HepG2 (cell line): ENCODE measurements at regions not wholly inside any gene's neighbourhood (a gene's known extent, or its start where the extent isn't known, plus 50 kb on each side); places are given as distances from the start of the nearest gene placed in this dataset.
A peak's percentile ranks its signal among the peaks of the same experiment; 100 is the strongest.

ENCODE experiments used
- ATAC-seq: fragments of 200-7000 bp; cut with Tn5 transposase; 3 replicates; pipeline ENCODE4 v1.9.1; 2020; ENCODE audit warnings: mild to moderate bottlenecking, moderate library complexity
- BruUV-seq: library from RNA; stranded (reverse); fragments of 400-500 nt; replicated peaks from 2 replicates; lab custom pipeline; 2021; lab: Mats Ljungman, UMichigan
- CTCF ChIA-PET: fragments of 300-600 bp; formaldehyde crosslinking; extraction: SDS; loops from one replicate; lab custom pipeline; 2021; ENCODE audit warnings: low total read pairs, inconsistent platforms, low intra/inter-chr PET ratio; lab: Yijun Ruan, JAX
- POLR2A ChIA-PET: fragments of 350-600 bp; sonication (Branson Sonifier 250); formaldehyde crosslinking; loops from one replicate; lab custom pipeline; 2020; ENCODE audit warnings: antibody characterized with exemption, inconsistent platforms; lab: Yijun Ruan, JAX
- DNase-seq: peaks from one replicate; pipeline ENCODE4 v3.0.0-alpha.2; 2015; ENCODE audit warnings: low spot score
- FAIRE-seq: peaks from 3 replicates; lab custom pipeline; 2011; peaks lifted over from hg19 to GRCh38; lab: Jason Lieb, UNC
- H2AFZ ChIP-seq: one replicate; pipeline ENCODE4 v1.6.1; 2011; ENCODE audit warnings: low read length, inconsistent platforms
- H3K27ac ChIP-seq: fragments of 300-600 bp; 3 replicates; pipeline ENCODE4 v1.8.0; 2011; ENCODE audit warnings: mixed run types, mild to moderate bottlenecking, mixed read lengths, low read length, inconsistent platforms; ENCODE audit not compliant: insufficient read depth; ENCODE audit errors: extremely low read length
- H3K27me3 ChIP-seq, 2 experiments: fragments of 200-600 bp in 1 of 2; 2 replicates in 1 of 2; 3 replicates in 1 of 2; pipeline versions ENCODE4 v1.6.0 to v1.8.0; 2011; ENCODE audit warnings: low read length in 2 of 2, mild to moderate bottlenecking in 2 of 2, moderate library complexity in 2 of 2, inconsistent platforms in 1 of 2; ENCODE audit not compliant: insufficient read depth in 2 of 2, control insufficient read depth in 1 of 2
- H3K36me3 ChIP-seq, 2 experiments: fragments of 200-600 bp in 1 of 2; replicated peaks in 1 of 2; 2 replicates in 1 of 2; 3 replicates in 1 of 2; pipeline versions ENCODE4 v1.5.1 to v1.8.0; 2011; ENCODE audit warnings: low read length in 2 of 2, inconsistent platforms in 1 of 2; ENCODE audit not compliant: insufficient read depth in 2 of 2, control insufficient read depth in 1 of 2
- H3K4me1 ChIP-seq: 2 replicates; pipeline ENCODE4 v1.5.1; 2012; ENCODE audit warnings: low read length, inconsistent platforms; ENCODE audit not compliant: insufficient read depth
- H3K4me2 ChIP-seq: 2 replicates; pipeline ENCODE4 v1.6.0; 2011; ENCODE audit warnings: low read depth, low read length, inconsistent platforms
- H3K4me3 ChIP-seq, 3 experiments: fragments of 200-600 bp in 1 of 3; sonication (generic), shearing (Covaris generic) in 1 of 3; replicated peaks in 1 of 3; 2 replicates each; pipeline ENCODE4 v1.5.1; 2011 to 2016; ENCODE audit warnings: low read length in 3 of 3, inconsistent platforms in 2 of 3, low read depth in 2 of 3, mild to moderate bottlenecking in 2 of 3, control low read depth in 1 of 3, mixed read lengths in 1 of 3; ENCODE audit not compliant: insufficient read depth in 1 of 3
- H3K79me2 ChIP-seq: one replicate; pipeline ENCODE4 v1.6.1; 2011; ENCODE audit warnings: low read length, inconsistent platforms; ENCODE audit not compliant: insufficient read depth
- H3K9ac ChIP-seq: 2 replicates; pipeline ENCODE4 v1.6.0; 2011; ENCODE audit warnings: mild to moderate bottlenecking, low read depth, low read length, inconsistent platforms; ENCODE audit not compliant: insufficient read depth
- H3K9me3 ChIP-seq: 2 replicates; pipeline ENCODE4 v1.5.1; 2012; ENCODE audit warnings: mild to moderate bottlenecking, low read length
- H4K20me1 ChIP-seq: 2 replicates; pipeline ENCODE4 v1.6.0; 2011; ENCODE audit warnings: inconsistent platforms, mild to moderate bottlenecking, low read length, moderate library complexity; ENCODE audit not compliant: insufficient read depth
- ARID2 ChIP-seq: sonication (generic); formaldehyde crosslinking; IDR thresholded peaks from 2 replicates; pipeline ENCODE4 v1.8.1; 2022; ENCODE audit warnings: mild to moderate bottlenecking, missing genetic modification reagents, borderline replicate concordance
- ATF7 ChIP-seq, 2 experiments: fragments of 450-650 bp in 1 of 2; sonication (generic) in 1 of 2; formaldehyde crosslinking in 1 of 2; IDR thresholded peaks; 2 replicates each; pipeline versions ENCODE4 v1.4.0 to v1.6.1; 2016 to 2020; ENCODE audit warnings: antibody characterized with exemption in 1 of 2, mild to moderate bottlenecking in 1 of 2, missing genetic modification reagents in 1 of 2
- FOXP1 ChIP-seq, 2 experiments: fragments of 450-650 bp in 1 of 2; IDR thresholded peaks; 2 replicates each; pipeline ENCODE4 v1.6.1; 2017 to 2018; ENCODE audit warnings: antibody characterized with exemption in 1 of 2
- HNF4A ChIP-seq: sonication (generic); formaldehyde crosslinking; IDR thresholded peaks from 2 replicates; pipeline ENCODE4 v1.4.0; 2020; ENCODE audit warnings: missing genetic modification reagents
- JARID2 ChIP-seq: sonication (generic); formaldehyde crosslinking; IDR thresholded peaks from 2 replicates; pipeline ENCODE4 v1.8.1; 2023; ENCODE audit warnings: missing genetic modification reagents, inconsistent platforms; ENCODE audit not compliant: insufficient replicate concordance
- SALL1 ChIP-seq: sonication (generic); formaldehyde crosslinking; IDR thresholded peaks from 2 replicates; pipeline ENCODE4 v1.8.0; 2022; ENCODE audit warnings: mild to moderate bottlenecking, missing genetic modification reagents
- SRSF9 ChIP-seq: fragments of 200-400 bp; formaldehyde crosslinking; IDR thresholded peaks from 2 replicates; pipeline ENCODE4 v1.6.1; 2018; ENCODE audit warnings: borderline replicate concordance, mild to moderate bottlenecking, low read depth, low read length; ENCODE audit not compliant: insufficient read depth, poor library complexity, severe bottlenecking
- WGBS: methylation state at CpG from one replicate; pipeline ENCODE4 v1.1.6; 2017; ENCODE audit warnings: low lambda C conversion rate; 5-methylcytosine and 5-hydroxymethylcytosine counted together
- in situ Hi-C: cut with HindIII; loops from 2 replicates; pipeline ENCODE4 v1.10.0; 2017; ENCODE audit warnings: low pct_unique_long_range_greater_than_20kb; ENCODE audit not compliant: extremely low pct_ligation_motif_present
- intact Hi-C: fragments of 100-400 bp; cut with micrococcal nuclease; formaldehyde crosslinking; loops from one replicate; pipeline ENCODE4 v1.10.0; 2022; ENCODE audit not compliant: unreplicated experiment
- TF ChIP-seq, protein P1 (sequence below): sonication (generic); formaldehyde crosslinking; IDR thresholded peaks from 2 replicates; pipeline ENCODE4 v1.8.1; 2023; ENCODE audit warnings: mild to moderate bottlenecking, missing genetic modification reagents
- TF ChIP-seq, protein P2 (sequence below): sonication (generic); formaldehyde crosslinking; IDR thresholded peaks from 2 replicates; pipeline ENCODE4 v1.4.0; 2020; ENCODE audit warnings: mild to moderate bottlenecking, missing genetic modification reagents
- TF ChIP-seq, protein P3 (sequence below): sonication (generic); formaldehyde crosslinking; IDR thresholded peaks from 2 replicates; pipeline ENCODE4 v1.4.0; 2020; ENCODE audit warnings: missing genetic modification reagents

DNA sequence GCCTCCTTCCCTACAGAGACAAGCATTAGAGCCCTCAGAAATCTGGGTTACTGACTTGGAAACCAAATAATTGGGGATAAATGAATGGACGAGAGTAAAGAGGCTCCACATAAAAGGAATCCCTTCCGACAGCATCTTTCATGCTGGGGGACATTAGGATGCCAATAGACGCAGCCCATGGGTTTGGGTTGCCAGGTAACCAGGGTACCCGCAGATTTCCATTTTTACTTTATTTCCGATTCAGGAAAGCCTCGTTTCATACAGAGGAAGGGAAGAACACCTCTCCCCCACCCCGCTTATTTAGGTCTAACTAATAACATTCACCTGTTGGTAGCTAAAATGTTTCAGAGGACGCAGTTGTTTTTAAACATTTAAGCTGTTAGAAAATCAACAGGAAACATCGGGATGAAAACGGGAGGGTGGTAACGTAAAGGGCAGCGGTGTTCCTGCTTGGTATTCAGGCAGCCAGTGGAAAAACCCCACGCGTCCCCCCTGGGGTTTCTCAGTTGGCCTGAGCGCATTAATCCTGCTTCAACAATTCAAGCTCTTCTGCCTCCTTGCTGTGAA lies 179.5 kb downstream of the YTHDC2 start:
- Histone ChIP-seq H3K36me3 (no peaks in the 10 kb centered on the region), H4K20me1 (no peaks in the 10 kb centered on the region), H3K79me2 (no peaks in the 10 kb centered on the region), H3K4me3 (no peak overlapping the region), H2AFZ (no peak overlapping the region), H3K9me3 (no peaks in the 10 kb centered on the region), H3K9ac (no peak overlapping the region), H3K27ac (no peak overlapping the region), H3K4me1 (no peaks in the 10 kb centered on the region), H3K27me3 (0 out of 5 replicates have a peak, but pooled peaks cover 0 to 3% of the 10 kb centered on the region in 2 experiments), H3K4me2 (no peak overlapping the region)
- TF ChIP-seq ARID2 (CRISPR knock-in tag) = no peak
- 37% methylated on average over 15 of the region's 15 CpGs for WGBS
- ATAC-seq (no peak), FAIRE-seq (no peak), DNase-seq (no peak)
- CTCF ChIA-PET = no interaction called here
- in situ Hi-C loops = no loop called here
- no TSS peak for BruUV-seq
- POLR2A ChIA-PET = no interaction called here
- intact Hi-C loops = no loop called here

DNA sequence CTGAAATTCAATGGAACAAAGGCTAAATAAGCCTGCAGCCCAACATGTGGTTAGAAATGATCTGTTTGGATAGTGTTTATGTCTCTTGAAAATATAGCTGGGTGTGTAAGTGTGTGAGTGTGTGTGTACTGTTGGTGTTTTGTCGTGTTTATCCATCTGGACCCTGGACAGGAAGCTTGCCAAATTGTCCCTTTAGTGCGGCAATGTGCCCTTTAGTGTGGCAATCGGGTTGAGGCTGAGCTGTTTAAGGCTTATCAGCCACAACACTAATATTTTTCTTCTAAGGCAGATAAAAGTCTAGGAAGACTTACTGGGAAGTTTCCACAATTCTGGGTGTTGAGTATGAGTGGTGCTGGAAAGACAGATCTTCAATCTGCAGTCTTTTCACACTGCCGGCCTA lies 180.2 kb downstream of the YTHDC2 start:
- 0 out of 5 replicates have a peak, but pooled peaks cover 0 to 3% of the 10 kb centered on the region in 2 experiments for H3K27me3 ChIP-seq
- FAIRE-seq = no peak
- POLR2A ChIA-PET = no interaction called here
- TF ChIP-seq, protein P1, sequence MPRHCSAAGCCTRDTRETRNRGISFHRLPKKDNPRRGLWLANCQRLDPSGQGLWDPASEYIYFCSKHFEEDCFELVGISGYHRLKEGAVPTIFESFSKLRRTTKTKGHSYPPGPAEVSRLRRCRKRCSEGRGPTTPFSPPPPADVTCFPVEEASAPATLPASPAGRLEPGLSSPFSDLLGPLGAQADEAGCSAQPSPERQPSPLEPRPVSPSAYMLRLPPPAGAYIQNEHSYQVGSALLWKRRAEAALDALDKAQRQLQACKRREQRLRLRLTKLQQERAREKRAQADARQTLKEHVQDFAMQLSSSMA (CRISPR knock-in tag) = no peak
- TF ChIP-seq ATF7 (IDR thresholded peaks at IDR 0.05) (no peak), ATF7 (CRISPR knock-in tag; IDR thresholded peaks at IDR 0.05) (no peak), SALL1 (CRISPR knock-in tag) (no peak), HNF4A (peak; percentile 42; the same call in 1 of the 2 replicates), SRSF9 (no peak), FOXP1 (IDR thresholded peaks at IDR 0.05) (no peak), FOXP1 (CRISPR knock-in tag; IDR thresholded peaks at IDR 0.05) (0 out of 2 replicates have a peak, but pooled peaks have one; percentile 22), JARID2 (CRISPR knock-in tag) (no peak)
- TF ChIP-seq, protein P2, sequence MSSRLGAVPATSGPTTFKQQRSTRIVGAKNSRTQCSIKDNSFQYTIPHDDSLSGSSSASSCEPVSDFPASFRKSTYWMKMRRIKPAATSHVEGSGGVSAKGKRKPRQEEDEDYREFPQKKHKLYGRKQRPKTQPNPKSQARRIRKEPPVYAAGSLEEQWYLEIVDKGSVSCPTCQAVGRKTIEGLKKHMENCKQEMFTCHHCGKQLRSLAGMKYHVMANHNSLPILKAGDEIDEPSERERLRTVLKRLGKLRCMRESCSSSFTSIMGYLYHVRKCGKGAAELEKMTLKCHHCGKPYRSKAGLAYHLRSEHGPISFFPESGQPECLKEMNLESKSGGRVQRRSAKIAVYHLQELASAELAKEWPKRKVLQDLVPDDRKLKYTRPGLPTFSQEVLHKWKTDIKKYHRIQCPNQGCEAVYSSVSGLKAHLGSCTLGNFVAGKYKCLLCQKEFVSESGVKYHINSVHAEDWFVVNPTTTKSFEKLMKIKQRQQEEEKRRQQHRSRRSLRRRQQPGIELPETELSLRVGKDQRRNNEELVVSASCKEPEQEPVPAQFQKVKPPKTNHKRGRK = no peak
- TF ChIP-seq, protein P3, sequence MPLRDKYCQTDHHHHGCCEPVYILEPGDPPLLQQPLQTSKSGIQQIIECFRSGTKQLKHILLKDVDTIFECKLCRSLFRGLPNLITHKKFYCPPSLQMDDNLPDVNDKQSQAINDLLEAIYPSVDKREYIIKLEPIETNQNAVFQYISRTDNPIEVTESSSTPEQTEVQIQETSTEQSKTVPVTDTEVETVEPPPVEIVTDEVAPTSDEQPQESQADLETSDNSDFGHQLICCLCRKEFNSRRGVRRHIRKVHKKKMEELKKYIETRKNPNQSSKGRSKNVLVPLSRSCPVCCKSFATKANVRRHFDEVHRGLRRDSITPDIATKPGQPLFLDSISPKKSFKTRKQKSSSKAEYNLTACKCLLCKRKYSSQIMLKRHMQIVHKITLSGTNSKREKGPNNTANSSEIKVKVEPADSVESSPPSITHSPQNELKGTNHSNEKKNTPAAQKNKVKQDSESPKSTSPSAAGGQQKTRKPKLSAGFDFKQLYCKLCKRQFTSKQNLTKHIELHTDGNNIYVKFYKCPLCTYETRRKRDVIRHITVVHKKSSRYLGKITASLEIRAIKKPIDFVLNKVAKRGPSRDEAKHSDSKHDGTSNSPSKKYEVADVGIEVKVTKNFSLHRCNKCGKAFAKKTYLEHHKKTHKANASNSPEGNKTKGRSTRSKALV = no peak

More for the DNA sequence above, 180.2 kb downstream of the YTHDC2 start:
- intact Hi-C loops = loop anchor here (2.0 kb wide), 1 partner anchor 27 kb away; no protein-coding TSS in a partner anchor
- Histone ChIP-seq H3K79me2 (no peaks in the 10 kb centered on the region), H3K4me3 (no peak overlapping the region), H3K27ac (no peak overlapping the region), H3K36me3 (no peaks in the 10 kb centered on the region), H2AFZ (no peak overlapping the region), H3K9ac (no peak overlapping the region), H3K4me2 (no peak overlapping the region), H3K4me1 (no peaks in the 10 kb centered on the region), H3K9me3 (no peaks in the 10 kb centered on the region), H4K20me1 (no peaks in the 10 kb centered on the region)
- no TSS peak for BruUV-seq
- in situ Hi-C loops = no loop called here
- ATAC-seq (no peak; the same call in 2 of the 3 replicates), DNase-seq (no peak)
- CTCF ChIA-PET = no interaction called here
- WGBS = 3% methylated on average over 4 of the region's 4 CpGs
